ENCODE measurements at regions not wholly inside any gene's neighbourhood (a gene's known extent, or its start where the extent isn't known, plus 50 kb on each side); places are given as distances from the start of the nearest gene placed in this dataset.

GRCh38 chr1:209443361-209443931, 140.1 kb upstream of the CAMK1G start:
- Histone ChIP-seq H3K4me3 (ENCODE audit: low read length) (no peak overlapping the region), H3K9me3 (ENCODE audit: control insufficient read depth, low read length) (peaks cover 10% of the 10 kb centered on the region), H3K9ac (ENCODE audit: extremely low read depth, low read length, poor library complexity, severe bottlenecking) (no peak overlapping the region), H3K27me3 (ENCODE audit: control insufficient read depth, insufficient read depth, low read length, poor library complexity, severe bottlenecking) (no peaks in the 10 kb centered on the region), H3K27ac (ENCODE audit: low read depth, low read length) (no peak overlapping the region), H3K36me3 (ENCODE audit: control insufficient read depth, insufficient read depth, low read length) (no peaks in the 10 kb centered on the region), H3K4me1 (ENCODE audit: control insufficient read depth, insufficient read depth, low read length) (no peaks in the 10 kb centered on the region)
- H3K27ac Mint-ChIP-seq: no peak overlapping the region
- H3K27me3 Mint-ChIP-seq (ENCODE audit: insufficient read depth): no peaks in the 10 kb centered on the region
- H3K4me1 Mint-ChIP-seq: peaks cover 23% of the 10 kb centered on the region
- DNase-seq: no peak
- H3K9me3 Mint-ChIP-seq: peaks cover 5% of the 10 kb centered on the region
- peaks cover 14% of the 10 kb centered on the region for H3K36me3 Mint-ChIP-seq (ENCODE audit: low read depth)
- no peak overlapping the region for H3K4me3 Mint-ChIP-seq
- no peak for TF ChIP-seq CTCF (conservative IDR thresholded peaks at IDR 0.05)
- 90 to 100% methylated on average over 1 to 5 of the region's 5 CpGs for WGBS, 2 experiments (ENCODE audit: insufficient coverage in 1 of 2, insufficient read length in 1 of 2)

GRCh38 chr1:209443975-209444651, 139.4 kb upstream of the CAMK1G start:
- no peak for DNase-seq
- H3K9me3 ChIP-seq (ENCODE audit: control insufficient read depth, low read length): peaks cover 10% of the 10 kb centered on the region
- no peak overlapping the region for H3K4me3 ChIP-seq (ENCODE audit: low read length)
- H3K9ac ChIP-seq (ENCODE audit: extremely low read depth, low read length, poor library complexity, severe bottlenecking): no peak overlapping the region
- no peaks in the 10 kb centered on the region for H3K27me3 ChIP-seq (ENCODE audit: control insufficient read depth, insufficient read depth, low read length, poor library complexity, severe bottlenecking)
- TF ChIP-seq CTCF (conservative IDR thresholded peaks at IDR 0.05): no peak
- no peaks in the 10 kb centered on the region for H3K4me1 ChIP-seq (ENCODE audit: control insufficient read depth, insufficient read depth, low read length)
- H3K27me3 Mint-ChIP-seq (ENCODE audit: insufficient read depth): no peaks in the 10 kb centered on the region
- H3K4me1 Mint-ChIP-seq: peaks cover 25% of the 10 kb centered on the region
- H3K4me3 Mint-ChIP-seq: no peak overlapping the region
- 90 to 100% methylated on average over 2 to 3 of the region's 3 CpGs for WGBS, 2 experiments (ENCODE audit: insufficient coverage in 1 of 2, insufficient read length in 1 of 2)
- H3K9me3 Mint-ChIP-seq: peaks cover 5% of the 10 kb centered on the region
- peaks cover 14% of the 10 kb centered on the region for H3K36me3 Mint-ChIP-seq (ENCODE audit: low read depth)
- H3K27ac Mint-ChIP-seq: no peak overlapping the region
- no peaks in the 10 kb centered on the region for H3K36me3 ChIP-seq (ENCODE audit: control insufficient read depth, insufficient read depth, low read length)
- no peak overlapping the region for H3K27ac ChIP-seq (ENCODE audit: low read depth, low read length)

- H3K4me1 Mint-ChIP-seq: peaks cover 28% of the 10 kb centered on the region
- no peak overlapping the region for H3K9ac ChIP-seq (ENCODE audit: extremely low read depth, low read length, poor library complexity, severe bottlenecking)
- TF ChIP-seq CTCF (conservative IDR thresholded peaks at IDR 0.05): no peak
These were observed 138.6 kb upstream of the CAMK1G start for GRCh38 chr1:209444961-209445360.

More at GRCh38 chr1:209444961-209445360, 138.6 kb upstream of the CAMK1G start:
- Mint-ChIP-seq H3K4me3 (no peak overlapping the region), H3K27ac (no peak overlapping the region), H3K9me3 (peaks cover 2% of the 10 kb centered on the region), H3K36me3 (ENCODE audit: low read depth) (peaks cover 12% of the 10 kb centered on the region), H3K27me3 (ENCODE audit: insufficient read depth) (no peaks in the 10 kb centered on the region)
- H3K4me1 ChIP-seq (ENCODE audit: control insufficient read depth, insufficient read depth, low read length): no peaks in the 10 kb centered on the region
- H3K4me3 ChIP-seq (ENCODE audit: low read length): no peak overlapping the region
- H3K9me3 ChIP-seq (ENCODE audit: control insufficient read depth, low read length): peaks cover 3% of the 10 kb centered on the region
- WGBS, 2 experiments (ENCODE audit: insufficient coverage in 1 of 2, insufficient read length in 1 of 2): 87 to 93% methylated on average over 3 of the region's 3 CpGs
- no peaks in the 10 kb centered on the region for H3K36me3 ChIP-seq (ENCODE audit: control insufficient read depth, insufficient read depth, low read length)
- H3K27me3 ChIP-seq (ENCODE audit: control insufficient read depth, insufficient read depth, low read length, poor library complexity, severe bottlenecking): no peaks in the 10 kb centered on the region
- H3K27ac ChIP-seq (ENCODE audit: low read depth, low read length): no peak overlapping the region
- no peak for DNase-seq

Data from endodermal cell (in vitro differentiated cells).